ENCODE measurements at regions not wholly inside any gene's neighbourhood (a gene's known extent, or its start where the extent isn't known, plus 50 kb on each side); places are given as distances from the start of the nearest gene placed in this dataset.

DNA sequence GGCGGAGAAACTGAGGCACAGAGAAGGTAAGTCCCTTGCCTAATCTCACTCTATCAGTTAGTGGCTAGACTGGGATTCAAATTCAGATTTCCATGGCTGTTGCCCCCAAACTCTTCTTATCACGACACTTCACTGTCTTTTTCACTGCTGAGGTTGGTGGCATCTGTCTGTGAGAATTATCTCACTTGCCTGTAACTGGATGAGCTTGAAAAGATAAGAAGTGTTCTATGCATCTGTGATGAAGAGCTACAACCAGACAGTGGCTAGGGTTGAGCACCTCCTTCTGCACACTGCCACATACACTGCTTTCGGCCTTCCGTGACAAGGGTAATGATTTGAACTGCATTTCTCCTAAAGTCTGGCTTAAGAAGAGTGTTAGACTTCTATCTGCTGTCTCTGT lies 107.9 kb upstream of the TEX13D start:
- H3K4me3 ChIP-seq (ENCODE audit: low read length) = no peak overlapping the region
- TF ChIP-seq, protein P1, sequence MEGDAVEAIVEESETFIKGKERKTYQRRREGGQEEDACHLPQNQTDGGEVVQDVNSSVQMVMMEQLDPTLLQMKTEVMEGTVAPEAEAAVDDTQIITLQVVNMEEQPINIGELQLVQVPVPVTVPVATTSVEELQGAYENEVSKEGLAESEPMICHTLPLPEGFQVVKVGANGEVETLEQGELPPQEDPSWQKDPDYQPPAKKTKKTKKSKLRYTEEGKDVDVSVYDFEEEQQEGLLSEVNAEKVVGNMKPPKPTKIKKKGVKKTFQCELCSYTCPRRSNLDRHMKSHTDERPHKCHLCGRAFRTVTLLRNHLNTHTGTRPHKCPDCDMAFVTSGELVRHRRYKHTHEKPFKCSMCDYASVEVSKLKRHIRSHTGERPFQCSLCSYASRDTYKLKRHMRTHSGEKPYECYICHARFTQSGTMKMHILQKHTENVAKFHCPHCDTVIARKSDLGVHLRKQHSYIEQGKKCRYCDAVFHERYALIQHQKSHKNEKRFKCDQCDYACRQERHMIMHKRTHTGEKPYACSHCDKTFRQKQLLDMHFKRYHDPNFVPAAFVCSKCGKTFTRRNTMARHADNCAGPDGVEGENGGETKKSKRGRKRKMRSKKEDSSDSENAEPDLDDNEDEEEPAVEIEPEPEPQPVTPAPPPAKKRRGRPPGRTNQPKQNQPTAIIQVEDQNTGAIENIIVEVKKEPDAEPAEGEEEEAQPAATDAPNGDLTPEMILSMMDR (conservative IDR thresholded peaks at IDR 0.05; ENCODE audit: low read length) = no peak
- DNase-seq (ENCODE audit: low read depth) = no peak

DNA sequence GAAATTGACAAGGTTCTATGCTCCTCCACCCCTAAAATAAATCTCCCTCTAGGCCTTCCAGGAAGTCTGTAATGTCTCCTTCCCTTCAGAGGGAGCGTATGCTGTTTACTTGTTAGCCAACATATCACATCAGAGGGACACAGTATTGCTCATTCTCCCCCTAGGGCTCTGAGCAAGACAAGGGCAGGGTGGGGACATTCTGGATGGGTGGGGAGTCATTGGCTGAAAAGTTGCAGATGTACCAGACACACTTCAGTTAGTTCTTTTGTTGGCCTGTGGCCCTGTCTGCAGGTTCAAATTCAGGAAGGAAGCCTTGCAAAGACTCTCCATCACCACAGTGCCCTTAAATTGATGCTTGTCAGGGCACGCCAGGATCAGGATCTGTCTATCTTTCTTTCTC lies 106.3 kb upstream of the TEX13D start:
- TF ChIP-seq, protein P1 (conservative IDR thresholded peaks at IDR 0.05; ENCODE audit: low read length) = no peak
- no peak for DNase-seq (ENCODE audit: low read depth)
- H3K4me3 ChIP-seq (ENCODE audit: low read length) = no peak overlapping the region

DNA sequence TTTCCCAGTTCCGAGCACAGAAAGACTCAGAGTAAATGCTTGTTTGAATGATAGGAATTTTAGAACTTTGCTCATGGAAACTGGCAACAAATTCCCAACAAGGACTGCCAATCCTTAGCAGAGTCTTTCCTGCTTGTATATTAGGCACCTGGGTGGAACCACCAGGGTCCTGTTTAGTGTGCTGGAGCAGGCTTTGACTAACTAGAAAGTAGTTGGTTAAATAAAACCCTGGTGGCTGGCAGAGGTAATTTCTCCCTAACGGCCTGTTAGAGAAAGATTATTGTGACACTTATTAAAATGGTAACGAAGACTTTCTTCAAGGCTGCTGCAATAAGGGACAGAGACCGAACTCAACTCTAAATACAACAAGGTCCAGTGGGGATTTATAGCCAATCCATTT lies 103.6 kb upstream of the TEX13D start:
- DNase-seq (ENCODE audit: low read depth) = no peak
- TF ChIP-seq, protein P1 (conservative IDR thresholded peaks at IDR 0.05; ENCODE audit: low read length) = no peak
- H3K4me3 ChIP-seq (ENCODE audit: low read length) = no peak overlapping the region

DNA sequence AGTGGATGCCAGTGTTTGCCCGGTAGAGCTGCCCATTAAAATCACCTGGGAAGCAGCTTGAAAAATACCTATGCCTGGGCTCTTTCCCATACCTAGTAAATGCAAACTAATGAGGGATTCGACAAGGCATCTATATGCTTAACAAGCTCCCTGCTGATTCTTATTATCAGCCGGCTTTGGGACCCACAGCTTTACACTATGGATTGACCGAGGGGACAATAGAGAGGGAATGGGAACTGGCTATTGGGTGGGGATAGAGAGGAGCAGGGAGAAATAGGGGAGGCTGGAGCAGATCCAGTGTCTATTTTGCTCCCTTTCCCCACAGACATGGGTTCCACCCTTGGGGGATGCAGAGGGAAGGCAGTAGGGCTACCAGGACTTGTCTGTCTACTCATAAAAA lies 103.1 kb upstream of the TEX13D start:
- DNase-seq (ENCODE audit: low read depth) = no peak
- TF ChIP-seq, protein P1 (conservative IDR thresholded peaks at IDR 0.05; ENCODE audit: low read length) = no peak
- no peak overlapping the region for H3K4me3 ChIP-seq (ENCODE audit: low read length)

DNA sequence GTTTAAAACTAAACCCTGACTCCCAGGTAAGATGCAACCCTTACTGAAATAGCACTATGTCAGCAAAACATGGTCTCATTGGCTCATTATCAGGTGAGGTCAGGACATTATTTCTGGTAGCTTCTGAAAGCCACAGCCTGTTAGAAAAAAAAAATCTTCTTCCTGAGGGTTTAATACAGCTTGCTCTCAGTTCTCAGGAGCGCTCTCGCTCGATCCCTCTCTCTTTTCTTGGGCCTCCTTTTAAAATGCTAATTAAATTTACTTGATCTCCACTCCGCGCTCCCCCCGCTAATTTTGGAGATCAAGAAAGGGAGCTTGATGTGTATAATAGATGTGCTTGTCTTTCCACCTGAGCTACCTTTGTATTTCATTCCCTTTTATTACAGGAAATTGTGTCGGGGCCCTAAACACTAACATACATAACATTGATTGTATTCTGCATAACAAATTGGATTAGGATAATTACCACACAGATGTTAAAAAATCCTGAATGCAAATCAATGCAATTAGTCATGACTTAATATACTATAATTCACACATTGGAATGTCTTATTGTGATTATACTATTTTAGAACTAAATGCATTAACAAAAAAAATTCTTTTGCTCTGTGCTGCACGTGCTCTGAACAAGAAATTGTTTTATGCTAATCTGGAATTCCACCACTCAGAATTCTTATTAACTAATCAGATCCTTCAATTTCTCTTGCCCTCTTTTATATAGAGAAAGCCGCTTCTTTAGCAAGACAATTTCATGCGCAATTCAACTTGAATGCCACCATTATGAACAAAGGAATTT lies 101.6 kb upstream of the TEX13D start:
- TF ChIP-seq, protein P1 (conservative IDR thresholded peaks at IDR 0.05; ENCODE audit: low read length) = no peak
- no peak for DNase-seq (ENCODE audit: low read depth)
- H3K4me3 ChIP-seq (ENCODE audit: low read length) = no peak overlapping the region

DNA sequence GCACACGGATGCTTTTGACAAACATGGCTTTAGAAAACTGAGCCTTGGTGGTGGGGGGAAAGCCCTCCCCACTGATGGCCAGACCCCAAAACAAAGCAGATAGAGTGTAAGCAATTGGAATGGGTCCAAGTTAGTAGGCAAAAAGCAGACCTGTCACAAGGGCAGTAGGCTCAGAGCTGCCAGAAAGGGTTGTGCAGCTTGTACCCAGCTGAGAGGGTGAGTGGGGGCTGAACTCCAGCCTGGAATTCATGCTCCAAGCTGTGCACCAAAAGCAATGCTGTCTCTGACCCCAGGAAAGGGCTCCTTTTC lies 101.1 kb upstream of the TEX13D start:
- no peak overlapping the region for H3K4me3 ChIP-seq (ENCODE audit: low read length)
- no peak for DNase-seq (ENCODE audit: low read depth)
- TF ChIP-seq, protein P1 (conservative IDR thresholded peaks at IDR 0.05; ENCODE audit: low read length) = no peak

DNA sequence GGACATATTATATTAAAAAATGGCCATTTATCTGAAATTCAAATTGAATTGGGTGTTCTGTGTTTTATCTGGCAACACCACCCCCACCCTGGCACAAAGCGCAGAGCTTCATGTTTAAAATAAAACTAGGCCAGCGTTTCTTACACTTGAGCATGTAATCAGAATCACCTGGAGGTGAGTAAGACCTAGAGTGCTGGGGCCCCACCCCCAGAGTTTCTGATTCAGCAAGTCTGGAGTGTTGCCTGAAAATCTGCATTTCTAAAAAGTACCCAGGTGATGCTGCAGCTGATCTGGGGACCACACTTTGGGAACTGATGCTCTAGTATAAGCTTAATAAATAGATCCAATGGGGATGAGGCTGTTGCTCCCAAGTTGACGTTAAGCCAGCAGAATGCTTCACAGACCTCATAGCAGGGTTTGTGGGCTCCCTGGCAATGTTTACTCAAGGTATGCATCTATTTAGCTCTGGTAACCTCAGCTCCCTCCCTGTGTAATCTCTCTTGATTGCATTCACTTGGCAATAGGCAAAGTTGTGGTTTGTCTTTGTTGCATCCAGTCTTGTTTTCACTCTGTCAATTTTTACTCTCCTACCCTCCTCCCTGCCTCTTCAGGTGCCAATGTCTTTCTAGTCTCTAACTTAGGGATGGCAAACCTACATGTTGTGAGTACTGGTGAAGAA lies 99.8 kb upstream of the TEX13D start:
- no peak for DNase-seq (ENCODE audit: low read depth)
- no peak overlapping the region for H3K4me3 ChIP-seq (ENCODE audit: low read length)
- TF ChIP-seq, protein P1 (conservative IDR thresholded peaks at IDR 0.05; ENCODE audit: low read length) = no peak

All from AG10803 (cell line).